Neuronal stem cell (in vitro differentiated cells): ENCODE measurements at regions not wholly inside any gene's neighbourhood (a gene's known extent, or its start where the extent isn't known, plus 50 kb on each side); places are given as distances from the start of the nearest gene placed in this dataset.

ENCODE experiments used
- DNase-seq: peaks from one replicate; pipeline ENCODE4 v3.0.0-alpha.2; 2013; ENCODE audit warnings: low spot score
- H2AFZ ChIP-seq: one replicate; pipeline ENCODE4 v1.6.1; 2013; ENCODE audit warnings: mild to moderate bottlenecking, low read length, inconsistent platforms
- H2AK5ac ChIP-seq: 2 replicates; pipeline ENCODE4 v1.6.1; 2013; ENCODE audit warnings: low read depth, mild to moderate bottlenecking, inconsistent platforms, low read length, moderate library complexity, mixed read lengths
- H2BK120ac ChIP-seq: 2 replicates; pipeline ENCODE4 v1.6.1; 2013; ENCODE audit warnings: low read depth, mild to moderate bottlenecking, inconsistent platforms, low read length, moderate library complexity, mixed read lengths
- H2BK12ac ChIP-seq: one replicate; pipeline ENCODE4 v1.6.1; 2013; ENCODE audit warnings: low read length, inconsistent platforms
- H2BK15ac ChIP-seq: 2 replicates; pipeline ENCODE4 v1.6.1; 2013; ENCODE audit warnings: mild to moderate bottlenecking, low read length, inconsistent platforms, mixed read lengths
- H2BK5ac ChIP-seq: one replicate; pipeline ENCODE4 v1.6.1; 2013; ENCODE audit warnings: inconsistent platforms, mild to moderate bottlenecking, low read length, moderate library complexity
- H3K14ac ChIP-seq: one replicate; pipeline ENCODE4 v1.6.1; 2013; ENCODE audit warnings: low read length, inconsistent platforms
- H3K18ac ChIP-seq: 2 replicates; pipeline ENCODE4 v1.6.1; 2013; ENCODE audit warnings: low read length, inconsistent platforms
- H3K23ac ChIP-seq: 2 replicates; pipeline ENCODE4 v1.6.1; 2013; ENCODE audit warnings: low read depth, mild to moderate bottlenecking, mixed read lengths, low read length, inconsistent platforms; ENCODE audit not compliant: poor library complexity
- H3K27ac ChIP-seq: replicated peaks from 3 replicates; pipeline ENCODE4 v1.5.1; 2013; ENCODE audit warnings: low read length, inconsistent platforms
- H3K27me3 ChIP-seq, 3 experiments: 2 replicates each; pipeline ENCODE4 v1.6.1; 2013; ENCODE audit warnings: low read length in 3 of 3, mild to moderate bottlenecking in 2 of 3, inconsistent platforms in 1 of 3, low read depth in 1 of 3, mixed read lengths in 1 of 3, moderate library complexity in 1 of 3; ENCODE audit not compliant: control insufficient read depth in 3 of 3, insufficient read depth in 3 of 3
- H3K36me3 ChIP-seq, 2 donors: replicated peaks in 1 of 2; 2 replicates each; pipeline ENCODE4 v1.6.1; 2013; ENCODE audit warnings: low read length in 2 of 2; ENCODE audit not compliant: control insufficient read depth in 2 of 2, insufficient read depth in 2 of 2
- H3K4ac ChIP-seq: 2 replicates; pipeline ENCODE4 v1.6.1; 2013; ENCODE audit warnings: inconsistent platforms, mild to moderate bottlenecking, low read length, moderate library complexity
- H3K4me1 ChIP-seq, 2 donors: 1 replicate in 1 of 2; 2 replicates in 1 of 2; pipeline ENCODE4 v1.6.1; 2013; ENCODE audit warnings: low read length in 2 of 2, low read depth in 1 of 2; ENCODE audit not compliant: control insufficient read depth in 2 of 2, insufficient read depth in 1 of 2
- H3K4me2 ChIP-seq: one replicate; pipeline ENCODE4 v1.6.1; 2013; ENCODE audit warnings: mild to moderate bottlenecking, low read length, inconsistent platforms; ENCODE audit not compliant: insufficient read depth, poor library complexity, severe bottlenecking
- H3K4me3 ChIP-seq, 2 donors: 2 replicates each; pipeline ENCODE4 v1.5.1; 2013; ENCODE audit warnings: low read length in 2 of 2, mild to moderate bottlenecking in 2 of 2, inconsistent platforms in 1 of 2, moderate library complexity in 1 of 2
- H3K79me1 ChIP-seq: one replicate; pipeline ENCODE4 v1.6.1; 2013; ENCODE audit warnings: low read depth, mild to moderate bottlenecking, inconsistent platforms, low read length, moderate library complexity
- H3K9ac ChIP-seq: one replicate; pipeline ENCODE4 v1.6.1; 2013; ENCODE audit warnings: mild to moderate bottlenecking, low read depth, low read length, inconsistent platforms; ENCODE audit not compliant: poor library complexity
- H3K9me3 ChIP-seq, 2 donors: replicated peaks in 1 of 2; 2 replicates each; pipeline versions ENCODE3 to v1.6.1; 2013; ENCODE audit warnings: low read length in 2 of 2, mild to moderate bottlenecking in 2 of 2, inconsistent platforms in 1 of 2, low read depth in 1 of 2, mixed read lengths in 1 of 2, moderate library complexity in 1 of 2; ENCODE audit not compliant: control insufficient read depth in 2 of 2, insufficient read depth in 1 of 2
- H4K8ac ChIP-seq: one replicate; pipeline ENCODE4 v1.6.1; 2013; ENCODE audit warnings: low read depth, mild to moderate bottlenecking, inconsistent platforms, low read length, moderate library complexity
- H4K91ac ChIP-seq: one replicate; pipeline ENCODE4 v1.6.1; 2013; ENCODE audit warnings: low read length, low read depth, mild to moderate bottlenecking, inconsistent platforms; ENCODE audit not compliant: poor library complexity
- WGBS, 2 donors: extraction: QIAGEN DNeasy Blood & Tissue Kit; methylation state at CpG; one replicate each; pipeline ENCODE4 v1.1.7; 2013; ENCODE audit warnings: missing lambda C conversion rate in 2 of 2, mixed read lengths in 1 of 2; ENCODE audit not compliant: insufficient read length in 2 of 2, insufficient replicate concordance in 1 of 2; ENCODE audit errors: extremely low coverage in 2 of 2; 5-methylcytosine and 5-hydroxymethylcytosine counted together

DNA sequence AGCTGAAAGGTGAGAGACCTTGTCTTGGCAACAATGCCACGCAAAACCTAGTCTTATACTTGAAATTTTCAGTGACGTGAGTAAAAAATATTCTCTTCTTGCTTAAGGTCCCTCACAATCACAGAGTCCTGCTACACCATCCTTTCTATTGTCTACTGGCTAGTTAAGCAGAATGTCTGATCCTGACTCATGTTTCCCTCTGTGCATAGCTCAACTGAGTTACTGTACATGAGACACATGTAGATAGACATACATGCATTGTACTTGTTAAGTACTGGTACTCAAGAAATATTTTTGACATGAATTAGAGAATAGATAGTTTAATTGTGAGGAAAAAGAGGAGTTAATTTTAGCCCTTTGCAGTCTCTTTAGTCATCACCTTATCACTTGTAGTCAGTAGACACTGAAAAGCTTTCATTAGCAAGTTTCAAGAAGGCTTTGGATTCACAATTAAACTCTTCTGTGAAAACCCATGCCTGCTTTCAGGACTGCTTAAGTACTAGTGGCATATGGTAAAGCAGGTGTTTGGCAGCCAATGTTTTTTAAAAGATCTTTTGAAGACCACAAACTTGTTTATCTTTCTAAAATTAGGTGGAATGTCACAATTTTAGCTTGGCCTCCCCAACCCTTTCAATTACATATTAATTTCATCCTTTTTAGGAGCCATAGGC, 158.7 kb upstream of the CCDC150 start:
- Histone ChIP-seq H2AFZ (no peak overlapping the region), H3K27ac (no peak overlapping the region), H3K18ac (no peak overlapping the region), H2BK12ac (no peak overlapping the region), H3K14ac (no peak overlapping the region), H2BK15ac (no peak overlapping the region), H2AK5ac (no peak overlapping the region), H3K4me2 (no peak overlapping the region), H4K91ac (no peak overlapping the region), H3K23ac (no peak overlapping the region), H3K4me3 (no peak overlapping the region), H3K4me1 (no peaks in the 10 kb centered on the region), H2BK5ac (no peak overlapping the region), H3K9ac (no peak overlapping the region), H4K8ac (no peak overlapping the region), H3K27me3 (no peaks in the 10 kb centered on the region), H3K36me3 (no peaks in the 10 kb centered on the region), H2BK120ac (no peak overlapping the region), H3K4ac (no peak overlapping the region), H3K9me3 (no peaks in the 10 kb centered on the region), H3K79me1 (no peaks in the 10 kb centered on the region)
- WGBS, 2 donors: no CpG with 5 or more reads among the region's 2 CpGs
- DNase-seq: no peak

DNA sequence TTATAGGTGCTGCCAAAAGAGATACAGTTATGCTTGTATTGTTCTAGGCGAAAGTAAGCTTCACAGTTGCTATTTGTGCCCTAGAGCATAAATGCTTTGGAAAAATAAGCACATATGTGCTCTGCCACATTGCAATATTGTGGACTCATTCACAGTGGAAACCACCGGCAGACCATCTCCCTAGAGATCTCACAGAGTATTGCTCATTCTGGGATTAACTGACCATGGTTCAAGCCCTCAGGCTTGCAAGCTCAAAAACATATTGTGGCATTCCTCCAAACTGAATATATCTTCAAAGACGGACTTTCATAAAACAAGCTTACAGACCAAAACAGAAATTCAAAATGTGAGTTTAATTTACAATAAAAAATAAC, 158.2 kb upstream of the CCDC150 start:
- Histone ChIP-seq H3K79me1 (no peaks in the 10 kb centered on the region), H2BK15ac (no peak overlapping the region), H3K4ac (no peak overlapping the region), H3K9me3 (no peaks in the 10 kb centered on the region), H2BK120ac (no peak overlapping the region), H3K27me3 (no peaks in the 10 kb centered on the region), H3K36me3 (no peaks in the 10 kb centered on the region), H4K8ac (no peak overlapping the region), H4K91ac (no peak overlapping the region), H3K4me1 (peaks cover 2 to 5% of the 10 kb centered on the region in 2 donors), H3K23ac (no peak overlapping the region), H3K14ac (no peak overlapping the region), H3K4me2 (no peak overlapping the region), H3K18ac (no peak overlapping the region), H3K9ac (no peak overlapping the region), H2AK5ac (no peak overlapping the region), H3K27ac (no peak overlapping the region), H2BK5ac (no peak overlapping the region), H2AFZ (no peak overlapping the region), H3K4me3 (no peak overlapping the region), H2BK12ac (no peak overlapping the region)
- WGBS, 2 donors: no CpG with 5 or more reads among the region's 3 CpGs
- DNase-seq: no peak

DNA sequence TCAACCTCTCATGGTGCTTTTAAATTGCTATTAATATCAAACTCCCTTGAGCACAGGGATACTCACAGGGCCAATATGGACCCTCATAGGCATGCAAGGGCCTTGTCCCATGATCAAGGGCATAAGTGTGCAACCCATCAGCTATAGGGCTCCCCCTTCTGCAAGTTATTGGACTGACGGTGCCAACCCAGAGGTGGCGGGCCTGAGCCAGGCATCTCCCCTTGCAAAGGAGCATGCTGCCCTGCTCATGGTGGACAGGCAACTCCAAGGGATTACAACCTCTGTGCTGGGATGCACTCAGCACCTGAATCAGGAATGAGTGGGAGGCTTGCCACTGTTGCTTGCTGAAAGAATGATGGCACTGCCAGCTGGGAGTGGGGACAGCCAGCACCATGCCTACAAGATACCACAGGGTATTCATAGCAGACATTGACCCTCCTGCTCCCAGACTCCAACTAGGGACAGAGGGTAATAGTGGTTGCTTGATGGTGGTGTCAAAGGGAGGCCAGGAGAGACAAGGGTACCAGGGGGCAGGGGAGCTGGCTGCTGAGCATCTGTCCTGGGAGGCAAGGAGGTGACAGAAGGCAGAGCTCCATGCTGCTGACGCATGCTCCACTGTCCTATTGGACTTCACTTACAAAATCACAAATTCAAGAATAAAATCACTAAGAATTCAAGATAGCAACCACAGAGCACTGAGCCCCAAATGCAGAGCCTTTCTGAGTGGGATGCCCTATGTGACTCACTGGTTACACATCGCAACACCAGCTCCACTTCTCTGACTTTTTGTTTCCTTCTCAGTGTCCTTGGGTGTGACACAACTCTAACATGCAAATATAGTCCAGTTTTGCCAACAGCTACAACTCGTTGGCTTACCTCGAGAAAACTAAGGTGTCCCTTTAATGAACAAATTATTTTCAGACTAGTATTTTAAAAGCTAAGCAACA, 157.1 kb upstream of the CCDC150 start:
- H3K14ac ChIP-seq: peak overlapping the region; percentile 76
- H2BK120ac ChIP-seq: no peak overlapping the region
- H4K91ac ChIP-seq: no peak overlapping the region
- no peak overlapping the region for H2BK15ac ChIP-seq
- H3K9me3 ChIP-seq: no peaks in the 10 kb centered on the region
- H3K9ac ChIP-seq: peak overlapping the region; percentile 10
- no peaks in the 10 kb centered on the region for H3K36me3 ChIP-seq
- H4K8ac ChIP-seq: no peak overlapping the region
- H2BK12ac ChIP-seq: no peak overlapping the region
- H2AK5ac ChIP-seq: peak overlapping the region; percentile 51
- DNase-seq: no peak
- H2AFZ ChIP-seq: no peak overlapping the region
- H3K4ac ChIP-seq: peak overlapping the region; percentile 57
- peak overlapping the region; percentile 52 for H3K23ac ChIP-seq
- WGBS, 2 donors: no CpG with 5 or more reads among the region's 6 CpGs
- H3K27ac ChIP-seq: no peak overlapping the region
- no peaks in the 10 kb centered on the region for H3K79me1 ChIP-seq
- peaks cover 2 to 7% of the 10 kb centered on the region in 2 donors for H3K4me1 ChIP-seq
- no peak overlapping the region for H2BK5ac ChIP-seq
- H3K27me3 ChIP-seq: no peaks in the 10 kb centered on the region
- no peak overlapping the region for H3K4me3 ChIP-seq
- no peak overlapping the region for H3K18ac ChIP-seq
- no peak overlapping the region for H3K4me2 ChIP-seq

DNA sequence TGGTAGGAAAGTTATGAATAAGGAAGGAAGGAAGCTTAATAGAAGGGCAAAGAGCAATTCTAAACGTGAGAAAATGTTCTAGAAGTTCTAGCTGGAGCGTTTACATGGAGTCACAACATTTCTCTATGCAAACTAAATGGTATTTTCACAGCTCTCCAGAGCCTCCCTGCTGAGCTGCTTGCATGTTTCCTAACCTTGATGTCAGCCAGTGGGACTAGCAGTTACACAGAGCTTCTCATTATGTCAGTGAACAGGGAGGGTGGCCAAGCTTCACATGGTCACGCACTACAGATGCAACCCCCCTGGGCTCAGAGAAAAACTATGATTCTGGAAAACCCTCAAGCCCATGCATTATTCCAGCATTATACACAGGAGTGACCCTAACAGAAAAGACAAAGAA, 153.4 kb upstream of the CCDC150 start:
- Histone ChIP-seq H3K79me1 (no peaks in the 10 kb centered on the region), H3K27ac (no peak overlapping the region), H3K9ac (no peak overlapping the region), H2AFZ (no peak overlapping the region), H3K4me2 (no peak overlapping the region), H3K9me3 (no peaks in the 10 kb centered on the region), H3K14ac (no peak overlapping the region), H4K8ac (no peak overlapping the region), H3K18ac (no peak overlapping the region), H4K91ac (no peak overlapping the region), H2BK12ac (no peak overlapping the region), H3K4ac (no peak overlapping the region), H3K4me1 (peaks cover 2 to 7% of the 10 kb centered on the region in 2 donors), H2BK120ac (no peak overlapping the region), H3K4me3 (no peak overlapping the region), H2BK5ac (no peak overlapping the region), H2BK15ac (no peak overlapping the region), H3K27me3 (no peaks in the 10 kb centered on the region), H3K36me3 (no peaks in the 10 kb centered on the region), H2AK5ac (no peak overlapping the region), H3K23ac (no peak overlapping the region)
- DNase-seq: no peak
- no CpG with 5 or more reads among the region's 3 CpGs for WGBS, 2 donors
